BE2C (cell line): ENCODE measurements at regions not wholly inside any gene's neighbourhood (a gene's known extent, or its start where the extent isn't known, plus 50 kb on each side); places are given as distances from the start of the nearest gene placed in this dataset.

Experiments used
- DNase-seq: peaks from one replicate; pipeline ENCODE4 v3.0.0-alpha.2; 2020
- H3K27me3 ChIP-seq: fragments of 250-450 bp; sonication (Bioruptor Pico); 2 replicates; pipeline ENCODE4 v1.5.1; 2020; ENCODE audit warnings: mild to moderate bottlenecking
- H3K36me3 ChIP-seq: fragments of 250-450 bp; sonication (Bioruptor Pico); 2 replicates; pipeline ENCODE4 v1.5.1; 2020; ENCODE audit warnings: mild to moderate bottlenecking
- H3K4me1 ChIP-seq: fragments of 250-450 bp; sonication (Bioruptor Pico); 2 replicates; pipeline ENCODE4 v1.5.1; 2020
- H3K4me3 ChIP-seq: 2 replicates; pipeline ENCODE4 v1.5.1; 2011; ENCODE audit warnings: low read depth, low read length
- H3K9me3 ChIP-seq: fragments of 250-450 bp; sonication (Bioruptor Pico); 2 replicates; pipeline ENCODE4 v1.5.1; 2020
- TF ChIP-seq, protein P1 (sequence below): IDR thresholded peaks from 2 replicates; pipeline ENCODE4 v1.5.1; 2012; ENCODE audit warnings: mild to moderate bottlenecking, low read depth, low read length

DNA sequence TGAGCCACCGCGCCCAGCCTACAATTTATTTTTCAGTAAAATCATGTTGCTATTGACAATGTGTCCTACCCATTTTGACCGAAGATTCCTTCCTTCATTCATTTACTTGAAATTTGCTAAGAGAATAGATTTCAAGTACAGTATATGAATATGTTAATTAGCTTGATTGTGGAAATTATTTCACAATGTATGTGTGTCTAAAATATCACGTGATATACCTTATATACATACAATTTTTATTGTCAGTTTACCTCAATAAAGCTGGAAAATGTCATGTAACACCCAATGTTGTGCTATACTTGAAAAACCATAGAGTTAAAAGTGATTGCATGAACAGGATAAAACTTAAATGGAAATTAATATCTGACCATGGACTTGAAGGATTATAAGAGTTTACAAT lies 521.7 kb upstream of the ANKRD30A start:
- no peaks in the 10 kb centered on the region for H3K4me1 ChIP-seq
- TF ChIP-seq, protein P1, sequence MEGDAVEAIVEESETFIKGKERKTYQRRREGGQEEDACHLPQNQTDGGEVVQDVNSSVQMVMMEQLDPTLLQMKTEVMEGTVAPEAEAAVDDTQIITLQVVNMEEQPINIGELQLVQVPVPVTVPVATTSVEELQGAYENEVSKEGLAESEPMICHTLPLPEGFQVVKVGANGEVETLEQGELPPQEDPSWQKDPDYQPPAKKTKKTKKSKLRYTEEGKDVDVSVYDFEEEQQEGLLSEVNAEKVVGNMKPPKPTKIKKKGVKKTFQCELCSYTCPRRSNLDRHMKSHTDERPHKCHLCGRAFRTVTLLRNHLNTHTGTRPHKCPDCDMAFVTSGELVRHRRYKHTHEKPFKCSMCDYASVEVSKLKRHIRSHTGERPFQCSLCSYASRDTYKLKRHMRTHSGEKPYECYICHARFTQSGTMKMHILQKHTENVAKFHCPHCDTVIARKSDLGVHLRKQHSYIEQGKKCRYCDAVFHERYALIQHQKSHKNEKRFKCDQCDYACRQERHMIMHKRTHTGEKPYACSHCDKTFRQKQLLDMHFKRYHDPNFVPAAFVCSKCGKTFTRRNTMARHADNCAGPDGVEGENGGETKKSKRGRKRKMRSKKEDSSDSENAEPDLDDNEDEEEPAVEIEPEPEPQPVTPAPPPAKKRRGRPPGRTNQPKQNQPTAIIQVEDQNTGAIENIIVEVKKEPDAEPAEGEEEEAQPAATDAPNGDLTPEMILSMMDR, result no peak
- no peaks in the 10 kb centered on the region for H3K27me3 ChIP-seq
- no peaks in the 10 kb centered on the region; the same call in 1 of the 2 replicates for H3K9me3 ChIP-seq
- no peaks in the 10 kb centered on the region for H3K36me3 ChIP-seq
- no peak overlapping the region for H3K4me3 ChIP-seq
- DNase-seq, result no peak

DNA sequence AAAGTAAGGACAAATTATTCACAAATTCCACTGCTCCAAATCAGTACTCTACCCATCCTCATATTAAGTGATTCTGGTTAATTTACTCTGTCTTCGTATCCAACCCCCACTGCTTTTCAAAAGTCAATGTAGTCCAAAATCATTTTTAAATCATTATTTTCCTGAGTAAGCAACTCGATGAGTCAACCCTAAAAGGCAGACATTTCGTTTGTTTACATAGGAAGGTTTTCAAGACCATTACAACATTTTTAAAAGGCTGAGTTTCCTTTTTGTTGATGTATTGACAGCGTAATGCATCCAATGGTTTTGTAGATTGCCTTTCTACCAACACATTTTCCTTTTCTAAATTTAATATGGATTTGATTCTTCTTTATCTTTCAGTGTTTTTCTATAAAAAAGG lies 523.0 kb upstream of the ANKRD30A start:
- H3K36me3 ChIP-seq, result no peaks in the 10 kb centered on the region
- no peak overlapping the region for H3K4me3 ChIP-seq
- no peak for DNase-seq
- TF ChIP-seq, protein P1, result no peak
- H3K9me3 ChIP-seq, result no peaks in the 10 kb centered on the region; the same call in 1 of the 2 replicates
- no peaks in the 10 kb centered on the region for H3K27me3 ChIP-seq
- no peaks in the 10 kb centered on the region for H3K4me1 ChIP-seq

DNA sequence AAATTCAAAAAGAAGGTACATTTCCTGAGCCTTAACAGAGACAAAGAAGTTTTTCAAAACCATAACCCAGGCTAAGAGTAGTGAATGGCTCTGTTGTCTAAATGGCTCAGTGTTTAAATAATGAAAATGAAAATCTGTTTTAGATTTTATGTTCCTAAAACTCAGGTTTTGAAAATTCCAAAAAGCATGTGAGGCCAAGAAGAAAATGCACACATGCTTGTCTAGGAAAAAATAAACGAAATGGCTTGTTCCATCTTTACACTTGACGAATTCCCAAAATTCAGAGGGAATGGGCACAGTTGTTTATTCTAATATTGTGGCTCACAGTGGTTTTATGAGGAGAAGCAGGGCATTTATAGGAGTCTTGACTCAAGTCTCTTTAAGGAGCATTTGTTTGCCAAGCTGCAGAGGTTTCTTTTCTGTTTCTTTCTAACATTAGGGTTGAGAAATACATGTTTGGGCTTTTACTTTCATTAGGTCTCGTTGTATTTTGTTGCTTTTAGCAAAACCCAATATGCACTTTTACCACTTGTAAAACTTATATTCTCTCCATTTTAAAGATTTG lies 527.6 kb upstream of the ANKRD30A start:
- TF ChIP-seq, protein P1, result no peak
- H3K36me3 ChIP-seq, result no peaks in the 10 kb centered on the region
- H3K27me3 ChIP-seq, result no peaks in the 10 kb centered on the region
- no peaks in the 10 kb centered on the region for H3K4me1 ChIP-seq
- H3K4me3 ChIP-seq, result no peak overlapping the region
- no peaks in the 10 kb centered on the region; the same call in 1 of the 2 replicates for H3K9me3 ChIP-seq
- no peak for DNase-seq

DNA sequence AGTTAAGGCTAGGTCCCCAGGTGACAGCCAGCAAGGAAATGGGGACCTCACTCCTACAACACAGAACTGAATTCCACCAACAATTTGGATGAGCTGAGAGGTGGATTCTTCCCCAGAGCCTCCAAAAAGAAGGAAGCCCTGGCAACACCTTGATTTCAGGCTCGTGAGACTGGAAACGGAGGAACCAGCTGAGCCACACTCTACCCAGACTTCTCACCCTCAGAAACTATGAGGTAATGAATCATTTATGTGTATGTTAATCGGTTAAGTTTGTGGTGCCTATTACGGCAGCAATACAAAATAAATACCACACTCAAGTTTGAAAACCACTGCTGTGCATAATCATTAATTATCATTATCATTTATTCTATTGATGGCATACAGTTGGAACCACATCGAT lies 532.4 kb upstream of the ANKRD30A start:
- Histone ChIP-seq H3K4me1 (no peaks in the 10 kb centered on the region), H3K4me3 (no peak overlapping the region), H3K27me3 (no peaks in the 10 kb centered on the region), H3K36me3 (no peaks in the 10 kb centered on the region), H3K9me3 (no peaks in the 10 kb centered on the region)
- no peak for DNase-seq
- TF ChIP-seq, protein P1, result no peak

DNA sequence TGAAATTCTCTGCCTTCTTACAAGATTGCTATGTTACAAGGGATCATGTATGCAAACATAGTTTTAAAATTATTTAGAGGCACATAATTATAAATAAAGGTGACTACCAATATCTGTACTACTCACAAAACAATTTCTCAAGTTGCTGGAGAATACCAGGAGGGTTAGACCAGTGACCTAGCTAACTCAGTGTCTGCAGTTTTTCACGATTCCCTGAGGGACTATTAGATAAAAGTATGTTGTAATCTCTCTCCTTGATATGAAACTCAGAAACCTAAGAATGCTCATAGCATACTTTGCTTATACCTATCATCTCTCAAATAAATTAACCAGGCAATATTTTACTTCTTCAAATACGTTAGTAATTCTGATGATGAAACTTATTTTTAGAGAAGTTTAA lies 534.0 kb upstream of the ANKRD30A start:
- Histone ChIP-seq H3K4me3 (no peak overlapping the region), H3K4me1 (no peaks in the 10 kb centered on the region), H3K27me3 (no peaks in the 10 kb centered on the region), H3K9me3 (no peaks in the 10 kb centered on the region), H3K36me3 (no peaks in the 10 kb centered on the region)
- DNase-seq, result no peak
- TF ChIP-seq, protein P1, result no peak

DNA sequence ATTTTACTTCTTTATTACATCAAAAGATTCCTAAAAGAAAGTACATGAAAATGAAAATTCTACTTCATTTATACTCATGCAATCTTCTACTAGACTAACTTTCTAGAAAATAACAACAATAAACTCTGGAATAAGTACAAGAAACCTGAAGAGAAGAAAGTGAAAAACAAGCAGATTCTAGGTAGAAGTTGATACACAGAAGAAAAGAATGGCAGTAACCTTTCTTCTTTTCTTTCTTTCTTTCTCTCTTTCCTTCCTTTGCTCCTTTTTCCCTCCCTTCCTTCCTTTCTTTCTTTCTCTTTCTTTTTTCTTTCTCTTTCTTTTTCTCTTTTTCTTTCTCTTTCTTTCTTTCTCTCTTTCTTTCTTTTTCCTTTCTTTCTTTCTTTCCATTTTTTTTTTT lies 541.7 kb upstream of the ANKRD30A start:
- TF ChIP-seq, protein P1, result no peak
- DNase-seq, result no peak
- Histone ChIP-seq H3K4me1 (no peaks in the 10 kb centered on the region), H3K4me3 (no peak overlapping the region), H3K27me3 (no peaks in the 10 kb centered on the region), H3K36me3 (no peaks in the 10 kb centered on the region), H3K9me3 (no peaks in the 10 kb centered on the region)
